ENCODE measurements at regions not wholly inside any gene's neighbourhood (a gene's known extent, or its start where the extent isn't known, plus 50 kb on each side); places are given as distances from the start of the nearest gene placed in this dataset.
A peak's percentile ranks its signal among the peaks of the same experiment; 100 is the strongest.

- no peak for DNase-seq
Measured at GRCh38 chr2:8574196-8575037, 107.4 kb upstream of the ID2 start.

GRCh38 chr2:8575038-8575833 lies 106.6 kb upstream of the ID2 start:
- DNase-seq, result peak in 17 of 51 donors; percentile 17 to 72 (median 52)

- peak in 11 of 51 donors; percentile 22 to 72 (median 60) for DNase-seq
Measured at GRCh38 chr2:8575834-8576423, 105.9 kb upstream of the ID2 start.

- peak in 6 of 51 donors; percentile 6 to 47 (median 26) for DNase-seq
Measured at GRCh38 chr2:8576525-8577167, 105.2 kb upstream of the ID2 start.

- no peak for DNase-seq
Measured at GRCh38 chr2:8577573-8577972, 104.3 kb upstream of the ID2 start.

GRCh38 chr2:8578335-8579244 lies 103.3 kb upstream of the ID2 start:
- DNase-seq, result no peak

- no peak for DNase-seq
Measured at GRCh38 chr2:8579485-8580085, 102.3 kb upstream of the ID2 start.

- DNase-seq, result no peak
Measured at GRCh38 chr2:8580316-8581233, 101.3 kb upstream of the ID2 start.

GRCh38 chr2:8581234-8581561 lies 100.7 kb upstream of the ID2 start:
- no peak for DNase-seq

- DNase-seq, result no peak
Measured at GRCh38 chr2:8581601-8582041, 100.2 kb upstream of the ID2 start.

GRCh38 chr2:8582191-8582590 lies 99.7 kb upstream of the ID2 start:
- DNase-seq, result no peak

- DNase-seq, result no peak
Measured at GRCh38 chr2:8582651-8583399, 99.0 kb upstream of the ID2 start.

GRCh38 chr2:8583400-8584173 lies 98.3 kb upstream of the ID2 start:
- peak in 44 of 51 donors; percentile 18 to 78 (median 64) for DNase-seq

GRCh38 chr2:8584174-8585066 lies 97.4 kb upstream of the ID2 start:
- no peak for DNase-seq

- no peak for DNase-seq
Measured at GRCh38 chr2:8586457-8587051, 95.3 kb upstream of the ID2 start.

GRCh38 chr2:8587251-8587791 lies 94.5 kb upstream of the ID2 start:
- DNase-seq, result no peak

All from hypothalamus (tissue), 51 donors.